SK-N-SH treated with all-trans-retinoic acid at 6 μM for 48 hours (cell line): ENCODE measurements at regions not wholly inside any gene's neighbourhood (a gene's known extent, or its start where the extent isn't known, plus 50 kb on each side); places are given as distances from the start of the nearest gene placed in this dataset.

Experiments
- ATAC-seq: fragments of 200-7000 bp; cut with Tn5 transposase; 3 replicates; pipeline ENCODE4 v1.9.1; 2020; ENCODE audit warnings: mild to moderate bottlenecking, moderate library complexity
- ARNTL ChIP-seq: fragments of 450-650 bp; formaldehyde crosslinking; IDR thresholded peaks from 2 replicates; pipeline ENCODE4 v1.5.0; 2020; ENCODE audit warnings: low read depth, mild to moderate bottlenecking, moderate library complexity, borderline replicate concordance
- BACH2 ChIP-seq: fragments of 250-450 bp; sonication (Bioruptor Pico); IDR thresholded peaks from 2 replicates; pipeline ENCODE4 v1.9.0; 2021; ENCODE audit warnings: mild to moderate bottlenecking, borderline replicate concordance
- CSDC2 ChIP-seq: fragments of 250-450 bp; sonication (Bioruptor Pico); IDR thresholded peaks from 2 replicates; pipeline ENCODE4 v1.5.0; 2020; ENCODE audit warnings: mild to moderate bottlenecking, moderate library complexity
- ESRRG ChIP-seq: fragments of 250-450 bp; sonication (Bioruptor Pico); IDR thresholded peaks from 2 replicates; pipeline ENCODE4 v1.6.1; 2021; ENCODE audit warnings: mild to moderate bottlenecking
- GLIS3 ChIP-seq: fragments of 250-450 bp; sonication (Bioruptor Pico); IDR thresholded peaks from 2 replicates; pipeline ENCODE4 v1.5.0; 2020; ENCODE audit warnings: mild to moderate bottlenecking, moderate library complexity
- ISL1 ChIP-seq: fragments of 250-450 bp; sonication (Bioruptor Pico); IDR thresholded peaks from 2 replicates; pipeline ENCODE4 v2.1.2; 2022; ENCODE audit warnings: mild to moderate bottlenecking, moderate library complexity
- OSR1 ChIP-seq: fragments of 250-450 bp; sonication (Bioruptor Pico); IDR thresholded peaks from 2 replicates; pipeline ENCODE4 v1.8.0; 2022; ENCODE audit warnings: moderate library complexity, mild to moderate bottlenecking, inconsistent platforms
- PPARA ChIP-seq: fragments of 250-450 bp; sonication (Bioruptor Pico); IDR thresholded peaks from 2 replicates; pipeline ENCODE4 v1.5.0; 2020; ENCODE audit warnings: mild to moderate bottlenecking, borderline replicate concordance
- RARB ChIP-seq: fragments of 250-450 bp; sonication (Bioruptor Pico); IDR thresholded peaks from 2 replicates; pipeline ENCODE4 v1.8.0; 2021; ENCODE audit warnings: mild to moderate bottlenecking, moderate library complexity
- SNAI2 ChIP-seq: fragments of 250-450 bp; sonication (Bioruptor Pico); IDR thresholded peaks from 2 replicates; pipeline ENCODE4 v1.5.0; 2020; ENCODE audit warnings: mild to moderate bottlenecking, moderate library complexity
- TCF4 ChIP-seq: fragments of 250-450 bp; sonication (Bioruptor Pico); IDR thresholded peaks from 2 replicates; pipeline ENCODE4 v1.8.0; 2021; ENCODE audit warnings: mild to moderate bottlenecking, moderate library complexity, borderline replicate concordance
- TOX ChIP-seq: fragments of 250-450 bp; sonication (Bioruptor Pico); IDR thresholded peaks from 2 replicates; pipeline ENCODE4 v1.8.0; 2021; ENCODE audit warnings: mild to moderate bottlenecking, moderate library complexity, borderline replicate concordance
- ZC3H10 ChIP-seq: fragments of 250-450 bp; sonication (Bioruptor Pico); IDR thresholded peaks from 2 replicates; pipeline ENCODE4 v1.5.1; 2021; ENCODE audit warnings: mild to moderate bottlenecking, moderate library complexity
- ZFP3 ChIP-seq: fragments of 250-450 bp; sonication (Bioruptor Pico); IDR thresholded peaks from 2 replicates; pipeline ENCODE4 v1.5.0; 2020; ENCODE audit warnings: mild to moderate bottlenecking, moderate library complexity
- ZNF565 ChIP-seq: fragments of 450-650 bp; formaldehyde crosslinking; conservative IDR thresholded peaks from 2 replicates; pipeline ENCODE4 v1.5.0; 2020; ENCODE audit warnings: low read depth, mild to moderate bottlenecking, moderate library complexity
- ZNF70 ChIP-seq: fragments of 450-650 bp; formaldehyde crosslinking; IDR thresholded peaks from 2 replicates; pipeline ENCODE4 v1.5.0; 2020; ENCODE audit warnings: mild to moderate bottlenecking, moderate library complexity
- ZNF8 ChIP-seq: fragments of 450-650 bp; formaldehyde crosslinking; IDR thresholded peaks from 2 replicates; pipeline ENCODE4 v1.5.0; 2020; ENCODE audit warnings: mild to moderate bottlenecking, moderate library complexity
- TF ChIP-seq, protein P1 (sequence below): fragments of 250-450 bp; sonication (Bioruptor Pico); IDR thresholded peaks from 2 replicates; pipeline ENCODE4 v1.5.1; 2021; ENCODE audit warnings: mild to moderate bottlenecking, moderate library complexity
- TF ChIP-seq, protein P2 (sequence below): fragments of 250-450 bp; sonication (Bioruptor Pico); IDR thresholded peaks from 2 replicates; pipeline ENCODE4 v1.5.0; 2020; ENCODE audit warnings: mild to moderate bottlenecking, moderate library complexity
- TF ChIP-seq, protein P3 (sequence below): fragments of 250-450 bp; sonication (Bioruptor Pico); IDR thresholded peaks from 2 replicates; pipeline ENCODE4 v1.8.0; 2021; ENCODE audit warnings: low read depth, mild to moderate bottlenecking, moderate library complexity, borderline replicate concordance
- TF ChIP-seq, protein P4 (sequence below): fragments of 250-450 bp; sonication (Bioruptor Pico); IDR thresholded peaks from 2 replicates; pipeline ENCODE4 v1.5.1; 2020; ENCODE audit warnings: low read depth, mild to moderate bottlenecking, moderate library complexity

DNA sequence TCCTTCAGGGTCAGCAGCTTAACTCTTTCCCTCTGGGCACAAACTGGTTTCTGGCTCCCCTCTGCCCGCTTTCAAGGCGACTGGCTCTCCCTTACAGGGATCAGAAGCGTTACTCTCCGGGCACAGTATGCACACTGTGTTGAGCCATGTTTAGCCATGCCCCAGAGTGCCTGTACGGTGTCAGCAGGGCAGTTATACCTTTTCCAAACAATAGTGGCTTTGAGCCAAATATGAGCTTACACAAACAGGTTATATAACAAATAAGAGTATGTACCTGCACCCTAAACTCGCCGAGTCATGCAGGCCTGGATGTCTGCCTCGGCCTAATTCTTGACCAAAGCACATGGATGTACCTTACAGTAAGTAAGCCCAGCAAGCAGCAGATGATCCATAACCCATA, 175.6 kb upstream of the ANKRD28 start (continued):
- no peak for TF ChIP-seq ARNTL (CRISPR knock-in tag)
- TF ChIP-seq, protein P1, sequence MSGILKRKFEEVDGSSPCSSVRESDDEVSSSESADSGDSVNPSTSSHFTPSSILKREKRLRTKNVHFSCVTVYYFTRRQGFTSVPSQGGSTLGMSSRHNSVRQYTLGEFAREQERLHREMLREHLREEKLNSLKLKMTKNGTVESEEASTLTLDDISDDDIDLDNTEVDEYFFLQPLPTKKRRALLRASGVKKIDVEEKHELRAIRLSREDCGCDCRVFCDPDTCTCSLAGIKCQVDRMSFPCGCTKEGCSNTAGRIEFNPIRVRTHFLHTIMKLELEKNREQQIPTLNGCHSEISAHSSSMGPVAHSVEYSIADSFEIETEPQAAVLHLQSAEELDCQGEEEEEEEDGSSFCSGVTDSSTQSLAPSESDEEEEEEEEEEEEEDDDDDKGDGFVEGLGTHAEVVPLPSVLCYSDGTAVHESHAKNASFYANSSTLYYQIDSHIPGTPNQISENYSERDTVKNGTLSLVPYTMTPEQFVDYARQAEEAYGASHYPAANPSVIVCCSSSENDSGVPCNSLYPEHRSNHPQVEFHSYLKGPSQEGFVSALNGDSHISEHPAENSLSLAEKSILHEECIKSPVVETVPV, result no peak
- TF ChIP-seq ZC3H10 (CRISPR knock-in tag), result no peak
- no peak for TF ChIP-seq ZNF70 (CRISPR knock-in tag)
- TF ChIP-seq ISL1 (CRISPR knock-in tag), result no peak
- no peak for TF ChIP-seq ZNF8 (CRISPR knock-in tag)

DNA sequence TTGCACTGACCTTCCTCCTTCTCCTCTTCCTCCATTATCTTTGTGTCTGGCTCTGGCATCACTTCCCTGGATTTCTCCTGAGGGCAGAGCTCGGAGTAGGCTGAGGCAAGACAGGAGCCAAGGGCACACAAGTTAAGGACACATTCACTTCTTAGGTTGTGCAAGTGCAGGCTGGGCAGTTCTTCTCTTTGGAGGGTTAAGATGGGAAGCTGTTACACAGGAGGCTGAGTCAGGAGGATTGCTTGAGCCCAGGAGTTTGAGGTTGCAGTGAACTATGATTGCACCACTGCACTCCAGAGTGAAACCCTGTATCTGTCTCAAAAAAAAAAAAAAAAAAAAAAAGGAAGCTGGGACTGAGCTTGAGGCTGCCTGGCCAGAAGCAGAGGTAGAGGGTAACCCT, 176.2 kb upstream of the ANKRD28 start:
- TF ChIP-seq BACH2 (CRISPR knock-in tag), result no peak
- TF ChIP-seq SNAI2, result no peak
- TF ChIP-seq OSR1 (CRISPR knock-in tag), result no peak
- TF ChIP-seq, protein P2, sequence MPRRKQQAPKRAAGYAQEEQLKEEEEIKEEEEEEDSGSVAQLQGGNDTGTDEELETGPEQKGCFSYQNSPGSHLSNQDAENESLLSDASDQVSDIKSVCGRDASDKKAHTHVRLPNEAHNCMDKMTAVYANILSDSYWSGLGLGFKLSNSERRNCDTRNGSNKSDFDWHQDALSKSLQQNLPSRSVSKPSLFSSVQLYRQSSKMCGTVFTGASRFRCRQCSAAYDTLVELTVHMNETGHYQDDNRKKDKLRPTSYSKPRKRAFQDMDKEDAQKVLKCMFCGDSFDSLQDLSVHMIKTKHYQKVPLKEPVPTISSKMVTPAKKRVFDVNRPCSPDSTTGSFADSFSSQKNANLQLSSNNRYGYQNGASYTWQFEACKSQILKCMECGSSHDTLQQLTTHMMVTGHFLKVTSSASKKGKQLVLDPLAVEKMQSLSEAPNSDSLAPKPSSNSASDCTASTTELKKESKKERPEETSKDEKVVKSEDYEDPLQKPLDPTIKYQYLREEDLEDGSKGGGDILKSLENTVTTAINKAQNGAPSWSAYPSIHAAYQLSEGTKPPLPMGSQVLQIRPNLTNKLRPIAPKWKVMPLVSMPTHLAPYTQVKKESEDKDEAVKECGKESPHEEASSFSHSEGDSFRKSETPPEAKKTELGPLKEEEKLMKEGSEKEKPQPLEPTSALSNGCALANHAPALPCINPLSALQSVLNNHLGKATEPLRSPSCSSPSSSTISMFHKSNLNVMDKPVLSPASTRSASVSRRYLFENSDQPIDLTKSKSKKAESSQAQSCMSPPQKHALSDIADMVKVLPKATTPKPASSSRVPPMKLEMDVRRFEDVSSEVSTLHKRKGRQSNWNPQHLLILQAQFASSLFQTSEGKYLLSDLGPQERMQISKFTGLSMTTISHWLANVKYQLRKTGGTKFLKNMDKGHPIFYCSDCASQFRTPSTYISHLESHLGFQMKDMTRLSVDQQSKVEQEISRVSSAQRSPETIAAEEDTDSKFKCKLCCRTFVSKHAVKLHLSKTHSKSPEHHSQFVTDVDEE (CRISPR knock-in tag), result no peak
- no peak for TF ChIP-seq ESRRG (CRISPR knock-in tag)
- no peak for TF ChIP-seq GLIS3 (CRISPR knock-in tag)
- no peak for TF ChIP-seq TCF4 (CRISPR knock-in tag)
- TF ChIP-seq ZNF565 (CRISPR knock-in tag), result no peak
- TF ChIP-seq, protein P1, result no peak
- no peak for TF ChIP-seq ISL1 (CRISPR knock-in tag)
- TF ChIP-seq ZFP3, result no peak
- TF ChIP-seq ARNTL (CRISPR knock-in tag), result no peak
- TF ChIP-seq, all 23 proteins: peak for 0

DNA sequence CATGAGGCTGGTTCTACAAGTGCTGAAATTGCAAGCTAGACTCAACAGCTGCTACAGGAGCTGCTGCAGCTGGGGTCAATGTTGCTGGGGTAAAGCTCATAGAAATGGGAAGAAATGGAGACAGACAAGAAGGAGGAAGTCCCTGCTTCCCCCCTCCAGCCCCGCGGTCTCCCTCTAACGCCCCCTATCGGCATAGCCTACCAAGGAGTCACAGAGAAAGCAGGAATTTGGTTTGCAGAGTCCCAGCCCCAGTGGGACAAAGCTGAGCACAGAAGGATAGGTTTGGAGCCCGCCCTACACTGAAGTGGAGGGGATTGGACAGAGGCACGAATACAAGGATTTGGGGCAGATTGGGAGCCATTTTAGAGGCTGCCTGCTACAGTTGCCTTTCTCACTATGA, 176.9 kb upstream of the ANKRD28 start:
- no peak for ATAC-seq
- TF ChIP-seq ZNF8 (CRISPR knock-in tag) (no peak), TCF4 (CRISPR knock-in tag) (no peak), ZFP3 (no peak), ZC3H10 (CRISPR knock-in tag) (no peak), OSR1 (CRISPR knock-in tag) (no peak), BACH2 (CRISPR knock-in tag) (no peak), CSDC2 (no peak)
- TF ChIP-seq, protein P3, sequence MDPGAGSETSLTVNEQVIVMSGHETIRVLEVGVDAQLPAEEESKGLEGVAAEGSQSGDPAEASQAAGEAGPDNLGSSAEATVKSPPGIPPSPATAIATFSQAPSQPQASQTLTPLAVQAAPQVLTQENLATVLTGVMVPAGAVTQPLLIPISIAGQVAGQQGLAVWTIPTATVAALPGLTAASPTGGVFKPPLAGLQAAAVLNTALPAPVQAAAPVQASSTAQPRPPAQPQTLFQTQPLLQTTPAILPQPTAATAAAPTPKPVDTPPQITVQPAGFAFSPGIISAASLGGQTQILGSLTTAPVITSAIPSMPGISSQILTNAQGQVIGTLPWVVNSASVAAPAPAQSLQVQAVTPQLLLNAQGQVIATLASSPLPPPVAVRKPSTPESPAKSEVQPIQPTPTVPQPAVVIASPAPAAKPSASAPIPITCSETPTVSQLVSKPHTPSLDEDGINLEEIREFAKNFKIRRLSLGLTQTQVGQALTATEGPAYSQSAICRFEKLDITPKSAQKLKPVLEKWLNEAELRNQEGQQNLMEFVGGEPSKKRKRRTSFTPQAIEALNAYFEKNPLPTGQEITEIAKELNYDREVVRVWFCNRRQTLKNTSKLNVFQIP (CRISPR knock-in tag), result no peak
- TF ChIP-seq, protein P1, result no peak

More for the DNA sequence above, 176.2 kb upstream of the ANKRD28 start:
- ATAC-seq, result no peak

DNA sequence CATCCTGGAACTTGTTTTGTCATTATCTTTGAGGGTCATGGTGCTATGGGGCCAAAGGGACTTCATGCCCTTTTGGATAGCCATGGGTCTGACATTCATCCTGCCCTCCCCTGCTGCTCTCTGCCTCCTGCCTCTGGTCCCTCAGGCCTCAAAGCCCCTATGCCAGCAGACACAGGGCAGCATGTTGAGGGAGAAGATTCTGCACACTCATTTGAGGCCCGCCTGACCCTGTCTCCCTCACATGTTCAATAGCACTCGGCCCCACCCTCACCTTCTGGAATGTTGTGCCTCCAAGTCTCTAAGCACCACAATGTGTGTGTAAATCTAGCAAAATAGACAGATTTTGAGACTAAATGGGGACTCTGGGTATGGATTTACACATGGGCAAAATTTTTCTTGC, 178.7 kb upstream of the ANKRD28 start:
- no peak for ATAC-seq
- no peak for TF ChIP-seq RARB (CRISPR knock-in tag)
- TF ChIP-seq PPARA, result no peak
- TF ChIP-seq ZFP3, result no peak
- TF ChIP-seq, protein P1, result no peak
- no peak for TF ChIP-seq TOX (CRISPR knock-in tag)
- TF ChIP-seq, protein P4, sequence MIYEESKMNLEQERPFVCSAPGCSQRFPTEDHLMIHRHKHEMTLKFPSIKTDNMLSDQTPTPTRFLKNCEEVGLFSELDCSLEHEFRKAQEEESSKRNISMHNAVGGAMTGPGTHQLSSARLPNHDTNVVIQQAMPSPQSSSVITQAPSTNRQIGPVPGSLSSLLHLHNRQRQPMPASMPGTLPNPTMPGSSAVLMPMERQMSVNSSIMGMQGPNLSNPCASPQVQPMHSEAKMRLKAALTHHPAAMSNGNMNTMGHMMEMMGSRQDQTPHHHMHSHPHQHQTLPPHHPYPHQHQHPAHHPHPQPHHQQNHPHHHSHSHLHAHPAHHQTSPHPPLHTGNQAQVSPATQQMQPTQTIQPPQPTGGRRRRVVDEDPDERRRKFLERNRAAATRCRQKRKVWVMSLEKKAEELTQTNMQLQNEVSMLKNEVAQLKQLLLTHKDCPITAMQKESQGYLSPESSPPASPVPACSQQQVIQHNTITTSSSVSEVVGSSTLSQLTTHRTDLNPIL (CRISPR knock-in tag), result no peak
- TF ChIP-seq TCF4 (CRISPR knock-in tag), result no peak
- TF ChIP-seq OSR1 (CRISPR knock-in tag), result no peak
- TF ChIP-seq, protein P2 (CRISPR knock-in tag), result no peak
- TF ChIP-seq ZNF565 (CRISPR knock-in tag), result no peak
